ENCODE measurements at regions not wholly inside any gene's neighbourhood (a gene's known extent, or its start where the extent isn't known, plus 50 kb on each side); places are given as distances from the start of the nearest gene placed in this dataset.

- no peak for TF ChIP-seq CTCF (conservative IDR thresholded peaks at IDR 0.05)
- H3K27ac ChIP-seq, result no peak overlapping the region
These were observed 473.1 kb downstream of the NXPH1 start for GRCh38 chr7:8906396-8907075.

GRCh38 chr7:8908889-8909288 lies 475.5 kb downstream of the NXPH1 start:
- H3K27ac ChIP-seq, result no peak overlapping the region
- TF ChIP-seq CTCF (conservative IDR thresholded peaks at IDR 0.05), result no peak

GRCh38 chr7:8913682-8914081 lies 480.3 kb downstream of the NXPH1 start:
- no peak overlapping the region for H3K27ac ChIP-seq
- TF ChIP-seq CTCF (conservative IDR thresholded peaks at IDR 0.05), result no peak

GRCh38 chr7:8921807-8922206 lies 488.4 kb downstream of the NXPH1 start:
- TF ChIP-seq CTCF (conservative IDR thresholded peaks at IDR 0.05), result no peak
- H3K27ac ChIP-seq, result no peak overlapping the region

- H3K27ac ChIP-seq, result no peak overlapping the region
- no peak for TF ChIP-seq CTCF (conservative IDR thresholded peaks at IDR 0.05)
These were observed 489.3 kb downstream of the NXPH1 start for GRCh38 chr7:8922726-8923125.

GRCh38 chr7:8923164-8923806 lies 489.9 kb downstream of the NXPH1 start:
- H3K27ac ChIP-seq, result no peak overlapping the region
- TF ChIP-seq CTCF (conservative IDR thresholded peaks at IDR 0.05), result no peak

- H3K27ac ChIP-seq, result no peak overlapping the region
- no peak for TF ChIP-seq CTCF (conservative IDR thresholded peaks at IDR 0.05)
These were observed 498.7 kb downstream of the NXPH1 start for GRCh38 chr7:8931906-8932646.
